HFF-Myc (cell line): ENCODE measurements at regions not wholly inside any gene's neighbourhood (a gene's known extent, or its start where the extent isn't known, plus 50 kb on each side); places are given as distances from the start of the nearest gene placed in this dataset.

Experiments
- DNase-seq: peaks from one replicate; pipeline ENCODE4 v3.0.0-alpha.2; 2011; ENCODE audit warnings: low read depth; ENCODE audit errors: extremely low read depth
- H3K4me3 ChIP-seq: replicated peaks from 2 replicates; pipeline ENCODE4 v1.5.1; 2011; ENCODE audit warnings: low read depth, mild to moderate bottlenecking, control low read depth, low read length
- TF ChIP-seq, protein P1 (sequence below): IDR thresholded peaks from 2 replicates; pipeline ENCODE4 v1.5.1; 2012; ENCODE audit warnings: mild to moderate bottlenecking, low read depth, low read length, control low read depth; ENCODE audit errors: missing control alignments

- no peak overlapping the region for H3K4me3 ChIP-seq
- TF ChIP-seq, protein P1, sequence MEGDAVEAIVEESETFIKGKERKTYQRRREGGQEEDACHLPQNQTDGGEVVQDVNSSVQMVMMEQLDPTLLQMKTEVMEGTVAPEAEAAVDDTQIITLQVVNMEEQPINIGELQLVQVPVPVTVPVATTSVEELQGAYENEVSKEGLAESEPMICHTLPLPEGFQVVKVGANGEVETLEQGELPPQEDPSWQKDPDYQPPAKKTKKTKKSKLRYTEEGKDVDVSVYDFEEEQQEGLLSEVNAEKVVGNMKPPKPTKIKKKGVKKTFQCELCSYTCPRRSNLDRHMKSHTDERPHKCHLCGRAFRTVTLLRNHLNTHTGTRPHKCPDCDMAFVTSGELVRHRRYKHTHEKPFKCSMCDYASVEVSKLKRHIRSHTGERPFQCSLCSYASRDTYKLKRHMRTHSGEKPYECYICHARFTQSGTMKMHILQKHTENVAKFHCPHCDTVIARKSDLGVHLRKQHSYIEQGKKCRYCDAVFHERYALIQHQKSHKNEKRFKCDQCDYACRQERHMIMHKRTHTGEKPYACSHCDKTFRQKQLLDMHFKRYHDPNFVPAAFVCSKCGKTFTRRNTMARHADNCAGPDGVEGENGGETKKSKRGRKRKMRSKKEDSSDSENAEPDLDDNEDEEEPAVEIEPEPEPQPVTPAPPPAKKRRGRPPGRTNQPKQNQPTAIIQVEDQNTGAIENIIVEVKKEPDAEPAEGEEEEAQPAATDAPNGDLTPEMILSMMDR = no peak
- no peak for DNase-seq
Measured at GRCh38 chr2:106311041-106311370, 116.9 kb upstream of the UXS1 start.

GRCh38 chr2:106307860-106308259 is 113.8 kb upstream of the UXS1 start:
- no peak for DNase-seq
- TF ChIP-seq, protein P1 = no peak
- H3K4me3 ChIP-seq = no peak overlapping the region

DNA sequence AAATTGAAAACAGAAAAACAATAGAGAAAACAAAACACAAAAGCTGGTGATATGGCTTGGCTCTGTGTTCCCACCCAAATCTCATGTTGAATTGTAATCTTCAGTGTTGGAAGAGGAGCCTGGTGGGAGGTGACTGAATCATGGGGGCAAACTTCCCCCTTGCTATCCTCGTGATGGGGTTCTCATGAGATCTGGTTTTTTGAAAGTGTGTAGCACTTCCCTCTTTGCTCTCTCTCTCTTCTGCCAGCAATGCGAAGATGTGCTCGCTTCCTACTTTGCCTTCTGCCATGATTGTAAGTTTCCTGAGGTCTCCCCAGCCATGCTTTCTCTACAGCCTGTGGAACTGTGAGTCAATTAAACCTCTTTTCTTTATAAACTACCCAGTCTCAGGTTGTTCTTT is 112.3 kb upstream of the UXS1 start:
- TF ChIP-seq, protein P1 = no peak
- H3K4me3 ChIP-seq = no peak overlapping the region
- DNase-seq = no peak

DNA sequence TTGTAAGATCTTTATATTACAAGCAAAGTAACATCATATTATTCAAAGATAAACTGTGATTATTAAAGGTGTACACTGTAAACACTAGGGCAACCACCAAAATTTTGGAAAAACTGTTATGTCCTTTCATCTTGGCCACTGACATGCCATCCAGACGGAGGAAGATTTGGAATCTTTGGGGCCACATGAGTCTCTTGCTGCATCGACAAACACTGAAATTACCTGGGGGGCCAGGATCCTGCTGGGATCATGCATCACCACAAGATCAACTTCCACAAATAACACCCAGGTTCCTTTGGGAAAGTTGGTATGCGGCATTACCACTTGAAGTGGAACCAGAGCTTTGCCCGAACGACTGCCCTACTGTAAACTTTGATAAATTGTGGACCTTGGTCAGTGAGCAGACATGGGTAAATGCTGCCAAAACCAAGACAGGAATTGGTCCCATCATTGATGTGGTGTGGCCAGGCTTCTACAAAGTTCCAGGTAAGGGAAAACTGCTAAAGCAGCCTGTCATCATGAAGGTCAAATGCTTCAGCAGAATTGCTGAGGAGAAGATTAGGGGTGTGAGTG is 110.6 kb upstream of the UXS1 start:
- no peak overlapping the region for H3K4me3 ChIP-seq
- TF ChIP-seq, protein P1 = no peak
- DNase-seq = no peak

DNA sequence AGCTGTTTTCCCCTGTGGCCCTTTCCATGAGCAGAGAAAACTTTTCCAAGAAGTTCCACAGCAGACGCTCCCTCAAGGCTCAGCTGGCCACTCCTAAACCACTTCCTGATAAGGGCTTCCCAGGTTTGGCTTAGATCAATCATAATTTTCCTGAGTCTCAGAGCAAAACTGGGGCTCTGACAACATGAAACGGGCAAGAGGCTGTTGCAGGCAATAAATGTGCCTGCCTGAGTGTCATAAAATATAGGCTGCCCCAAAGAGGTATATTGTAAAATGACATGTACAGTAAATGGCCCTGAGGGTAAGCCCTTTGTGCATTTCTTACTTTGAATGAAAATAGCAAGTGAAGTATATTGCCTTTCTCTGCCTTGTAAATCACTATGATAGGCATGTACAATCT is 105.6 kb upstream of the UXS1 start:
- no peak for DNase-seq
- no peak overlapping the region for H3K4me3 ChIP-seq
- TF ChIP-seq, protein P1 = no peak

DNA sequence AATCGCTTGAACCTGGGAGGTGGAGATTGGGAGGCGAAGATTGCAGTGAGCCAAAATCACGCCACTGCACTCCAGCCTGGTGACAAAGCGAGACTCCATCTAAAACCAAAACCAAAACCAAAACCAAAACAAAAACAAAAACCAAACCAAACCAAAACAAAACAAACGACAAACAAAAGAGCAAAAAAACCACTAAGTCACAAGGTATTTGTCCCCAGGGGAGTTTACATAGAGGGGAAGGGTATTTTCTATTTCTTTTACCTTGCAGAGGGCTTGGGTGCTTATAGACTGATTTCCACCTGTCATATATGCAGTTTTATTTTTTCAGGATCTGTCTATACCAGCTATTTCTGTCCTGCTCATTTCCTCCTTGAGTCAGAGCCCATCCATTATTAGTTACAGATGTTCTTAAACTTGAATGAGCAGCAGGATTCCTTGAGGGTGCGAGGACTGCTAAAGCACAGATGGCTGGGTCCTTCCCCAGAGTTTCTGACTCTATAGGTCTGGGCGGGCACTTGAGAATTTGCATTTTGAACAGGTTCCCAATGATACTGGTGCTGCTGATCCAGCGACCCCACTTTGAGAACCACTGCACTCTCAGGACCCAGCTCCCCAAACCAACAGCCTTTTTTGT is 102.2 kb upstream of the UXS1 start:
- H3K4me3 ChIP-seq = no peak overlapping the region
- peak; percentile 35 for DNase-seq
- TF ChIP-seq, protein P1 = no peak

DNA sequence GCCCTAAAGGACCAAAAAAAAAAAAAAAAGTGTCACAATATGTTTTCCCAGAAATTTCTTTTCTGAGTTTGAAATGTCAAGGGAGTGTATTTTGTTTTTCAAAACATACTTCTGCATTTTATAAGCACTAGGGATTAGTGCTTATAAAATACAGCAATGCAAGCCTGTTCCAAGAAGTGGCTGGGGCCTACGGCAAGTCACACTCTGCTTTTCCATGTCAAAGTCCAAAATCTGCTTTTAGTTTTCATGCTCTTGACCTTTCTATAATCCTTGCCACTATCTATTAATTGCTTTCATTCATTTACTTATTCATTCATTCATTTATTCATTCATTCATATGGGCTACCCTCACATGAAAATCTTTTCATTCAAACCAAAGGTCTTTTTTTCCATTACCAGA is 100.1 kb upstream of the UXS1 start:
- TF ChIP-seq, protein P1 = no peak
- no peak overlapping the region for H3K4me3 ChIP-seq
- DNase-seq = no peak
